Ishikawa (cell line): ENCODE measurements at regions not wholly inside any gene's neighbourhood (a gene's known extent, or its start where the extent isn't known, plus 50 kb on each side); places are given as distances from the start of the nearest gene placed in this dataset.

Experiments used
- CEBPB ChIP-seq: IDR thresholded peaks from 2 replicates; pipeline ENCODE4 v1.6.1; 2012
- CREB1 ChIP-seq: IDR thresholded peaks from 2 replicates; pipeline ENCODE4 v1.6.1; 2012; ENCODE audit warnings: low read depth
- EGR1 ChIP-seq: IDR thresholded peaks from 2 replicates; pipeline ENCODE4 v1.6.1; 2012
- EP300 ChIP-seq: IDR thresholded peaks from 2 replicates; pipeline ENCODE4 v1.6.1; 2012; ENCODE audit warnings: borderline replicate concordance
- FOXM1 ChIP-seq: IDR thresholded peaks from 2 replicates; pipeline ENCODE4 v1.6.1; 2012; ENCODE audit warnings: low read depth, borderline replicate concordance
- MAX ChIP-seq: IDR thresholded peaks from 2 replicates; pipeline ENCODE4 v1.6.1; 2012
- NFIC ChIP-seq: IDR thresholded peaks from 2 replicates; pipeline ENCODE4 v1.6.1; 2012
- RAD21 ChIP-seq: IDR thresholded peaks from 2 replicates; pipeline ENCODE4 v1.6.1; 2012; ENCODE audit warnings: low read depth
- TAF1 ChIP-seq: IDR thresholded peaks from 2 replicates; pipeline ENCODE4 v1.6.1; 2012; ENCODE audit warnings: low read depth, mild to moderate bottlenecking
- TCF12 ChIP-seq: IDR thresholded peaks from 2 replicates; pipeline ENCODE4 v1.6.1; 2012; ENCODE audit warnings: low read depth
- TEAD4 ChIP-seq: IDR thresholded peaks from 2 replicates; pipeline ENCODE4 v1.6.1; 2012
- USF1 ChIP-seq: IDR thresholded peaks from 2 replicates; pipeline ENCODE4 v1.6.1; 2012
- YY1 ChIP-seq: IDR thresholded peaks from 2 replicates; pipeline ENCODE4 v1.6.1; 2012; ENCODE audit warnings: low read depth
- ZBTB7A ChIP-seq: IDR thresholded peaks from 2 replicates; pipeline ENCODE4 v1.6.1; 2012; ENCODE audit warnings: low read depth
- TF ChIP-seq, protein P1 (sequence below): IDR thresholded peaks from 2 replicates; pipeline ENCODE4 v1.6.1; 2012; ENCODE audit warnings: low read depth, mild to moderate bottlenecking

DNA sequence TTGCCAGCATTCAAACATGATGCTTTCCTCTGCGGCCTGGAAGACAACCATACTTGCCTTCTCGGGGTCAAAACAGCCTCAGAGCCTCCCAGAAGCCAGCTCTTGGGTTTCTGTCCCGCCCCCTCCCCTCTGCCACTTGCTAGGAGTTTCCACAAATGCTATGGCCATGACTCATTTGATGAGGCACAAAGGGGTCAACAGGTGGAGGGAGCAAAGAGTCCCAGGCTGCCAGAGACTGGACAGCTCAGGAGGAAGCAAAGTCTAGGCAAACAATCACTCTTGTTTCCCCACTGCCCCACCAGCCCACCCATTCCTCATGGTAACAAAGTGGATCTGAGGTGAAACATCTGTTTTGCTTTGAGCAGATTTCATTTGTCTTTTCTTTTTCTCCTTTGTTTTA is 551.1 kb downstream of the TNS1 start:
- TF ChIP-seq EP300 (no peak), NFIC (no peak), RAD21 (no peak), TAF1 (no peak), CREB1 (no peak), CEBPB (no peak), MAX (no peak), ZBTB7A (no peak), USF1 (no peak), YY1 (no peak), TCF12 (no peak), TEAD4 (no peak), FOXM1 (no peak), EGR1 (no peak)
- TF ChIP-seq, protein P1, sequence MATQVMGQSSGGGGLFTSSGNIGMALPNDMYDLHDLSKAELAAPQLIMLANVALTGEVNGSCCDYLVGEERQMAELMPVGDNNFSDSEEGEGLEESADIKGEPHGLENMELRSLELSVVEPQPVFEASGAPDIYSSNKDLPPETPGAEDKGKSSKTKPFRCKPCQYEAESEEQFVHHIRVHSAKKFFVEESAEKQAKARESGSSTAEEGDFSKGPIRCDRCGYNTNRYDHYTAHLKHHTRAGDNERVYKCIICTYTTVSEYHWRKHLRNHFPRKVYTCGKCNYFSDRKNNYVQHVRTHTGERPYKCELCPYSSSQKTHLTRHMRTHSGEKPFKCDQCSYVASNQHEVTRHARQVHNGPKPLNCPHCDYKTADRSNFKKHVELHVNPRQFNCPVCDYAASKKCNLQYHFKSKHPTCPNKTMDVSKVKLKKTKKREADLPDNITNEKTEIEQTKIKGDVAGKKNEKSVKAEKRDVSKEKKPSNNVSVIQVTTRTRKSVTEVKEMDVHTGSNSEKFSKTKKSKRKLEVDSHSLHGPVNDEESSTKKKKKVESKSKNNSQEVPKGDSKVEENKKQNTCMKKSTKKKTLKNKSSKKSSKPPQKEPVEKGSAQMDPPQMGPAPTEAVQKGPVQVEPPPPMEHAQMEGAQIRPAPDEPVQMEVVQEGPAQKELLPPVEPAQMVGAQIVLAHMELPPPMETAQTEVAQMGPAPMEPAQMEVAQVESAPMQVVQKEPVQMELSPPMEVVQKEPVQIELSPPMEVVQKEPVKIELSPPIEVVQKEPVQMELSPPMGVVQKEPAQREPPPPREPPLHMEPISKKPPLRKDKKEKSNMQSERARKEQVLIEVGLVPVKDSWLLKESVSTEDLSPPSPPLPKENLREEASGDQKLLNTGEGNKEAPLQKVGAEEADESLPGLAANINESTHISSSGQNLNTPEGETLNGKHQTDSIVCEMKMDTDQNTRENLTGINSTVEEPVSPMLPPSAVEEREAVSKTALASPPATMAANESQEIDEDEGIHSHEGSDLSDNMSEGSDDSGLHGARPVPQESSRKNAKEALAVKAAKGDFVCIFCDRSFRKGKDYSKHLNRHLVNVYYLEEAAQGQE, result no peak

GRCh38 chr2:217449444-217449843 is 553.4 kb downstream of the TNS1 start:
- TF ChIP-seq ZBTB7A, result no peak
- TF ChIP-seq RAD21, result no peak
- TF ChIP-seq MAX, result no peak
- no peak for TF ChIP-seq CREB1
- TF ChIP-seq NFIC, result no peak
- TF ChIP-seq EP300, result no peak
- TF ChIP-seq CEBPB, result no peak
- TF ChIP-seq FOXM1, result no peak
- no peak for TF ChIP-seq YY1
- TF ChIP-seq, protein P1, result no peak
- no peak for TF ChIP-seq TCF12
- no peak for TF ChIP-seq EGR1

DNA sequence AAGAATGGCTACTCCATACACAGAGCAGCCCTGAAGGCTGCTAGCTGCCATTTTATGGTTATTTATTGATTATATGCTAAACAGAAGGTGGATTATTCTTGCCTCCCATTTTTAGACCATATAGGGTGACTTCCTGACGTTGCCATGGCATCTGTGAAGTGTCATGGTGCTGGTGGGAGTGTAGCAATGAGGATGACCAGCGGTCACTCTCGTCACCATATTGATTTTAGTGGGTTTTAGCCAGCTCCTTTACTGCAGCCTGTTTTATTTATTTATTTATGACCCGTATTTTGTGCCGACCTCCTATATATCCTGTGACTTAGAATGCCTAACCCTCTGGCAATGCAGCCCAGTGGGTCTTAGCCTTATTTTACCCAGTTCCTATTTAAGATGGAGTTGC is 553.9 kb downstream of the TNS1 start:
- TF ChIP-seq TEAD4 (no peak), MAX (no peak), EGR1 (no peak), TAF1 (no peak), CREB1 (no peak), EP300 (no peak), RAD21 (no peak), CEBPB (no peak)

- TF ChIP-seq TAF1, result no peak
- TF ChIP-seq CREB1, result no peak
- TF ChIP-seq ZBTB7A, result no peak
- TF ChIP-seq, protein P1, result no peak
- no peak for TF ChIP-seq MAX
- TF ChIP-seq TEAD4, result no peak
- TF ChIP-seq CEBPB, result no peak
- TF ChIP-seq USF1, result no peak
- TF ChIP-seq YY1, result no peak
- TF ChIP-seq EP300, result no peak
- TF ChIP-seq FOXM1, result no peak
- no peak for TF ChIP-seq RAD21
- TF ChIP-seq NFIC, result no peak
- TF ChIP-seq TCF12, result no peak
- no peak for TF ChIP-seq EGR1
Observed at GRCh38 chr2:217445723-217446122, 557.1 kb downstream of the TNS1 start.
